HEK293T (cell line): ENCODE measurements at regions not wholly inside any gene's neighbourhood (a gene's known extent, or its start where the extent isn't known, plus 50 kb on each side); places are given as distances from the start of the nearest gene placed in this dataset.

Experiments used
- CTCF ChIA-PET: fragments of 350-600 bp; formaldehyde crosslinking; extraction: SDS; loops from one replicate; lab custom pipeline; 2021; ENCODE audit warnings: antibody characterized with exemption, inconsistent platforms; lab: Yijun Ruan, JAX
- POLR2A ChIA-PET: fragments of 350-600 bp; formaldehyde crosslinking; extraction: SDS; loops from one replicate; lab custom pipeline; 2020; ENCODE audit warnings: antibody characterized with exemption, inconsistent platforms; lab: Yijun Ruan, JAX
- DNase-seq: peaks from one replicate; pipeline ENCODE4 v3.0.0; 2012; ENCODE audit warnings: mixed read lengths; ENCODE audit errors: extremely low spot score
- ARNT ChIP-seq: fragments of 450-650 bp; IDR thresholded peaks from 2 replicates; pipeline ENCODE4 v1.6.1; 2017; ENCODE audit warnings: mild to moderate bottlenecking
- BHLHE40 ChIP-seq: fragments of 450-650 bp; IDR thresholded peaks from 2 replicates; pipeline ENCODE4 v1.6.1; 2016; ENCODE audit warnings: mild to moderate bottlenecking, moderate library complexity, borderline replicate concordance
- CTBP1 ChIP-seq: fragments of 450-650 bp; IDR thresholded peaks from 2 replicates; pipeline ENCODE4 v1.6.1; 2016; ENCODE audit warnings: borderline replicate concordance
- ELF4 ChIP-seq: fragments of 450-650 bp; IDR thresholded peaks from 2 replicates; pipeline ENCODE4 v1.6.1; 2017; ENCODE audit warnings: antibody characterized with exemption
- FOXA1 ChIP-seq: fragments of 450-650 bp; IDR thresholded peaks from 2 replicates; pipeline ENCODE4 v1.6.1; 2016; ENCODE audit warnings: mild to moderate bottlenecking
- FOXK2 ChIP-seq: fragments of 450-650 bp; IDR thresholded peaks from 2 replicates; pipeline ENCODE4 v1.6.1; 2016; ENCODE audit warnings: mild to moderate bottlenecking
- FOXM1 ChIP-seq: fragments of 450-650 bp; IDR thresholded peaks from 2 replicates; pipeline ENCODE4 v1.6.1; 2017; ENCODE audit warnings: mild to moderate bottlenecking, borderline replicate concordance
- HDGF ChIP-seq: fragments of 450-650 bp; IDR thresholded peaks from 2 replicates; pipeline ENCODE4 v1.6.1; 2017; ENCODE audit warnings: antibody characterized with exemption, borderline replicate concordance
- L3MBTL2 ChIP-seq: fragments of 450-650 bp; conservative IDR thresholded peaks from 2 replicates; pipeline ENCODE4 v1.6.1; 2016; ENCODE audit warnings: mild to moderate bottlenecking
- LEF1 ChIP-seq: fragments of 450-650 bp; IDR thresholded peaks from 2 replicates; pipeline ENCODE4 v1.6.1; 2017; ENCODE audit warnings: mild to moderate bottlenecking, borderline replicate concordance
- NFRKB ChIP-seq: fragments of 450-650 bp; IDR thresholded peaks from 2 replicates; pipeline ENCODE4 v1.6.1; 2016; ENCODE audit warnings: mild to moderate bottlenecking, moderate library complexity
- SP1 ChIP-seq: fragments of 450-650 bp; IDR thresholded peaks from 2 replicates; pipeline ENCODE4 v1.6.1; 2017
- SUZ12 ChIP-seq: fragments of 450-650 bp; IDR thresholded peaks from 2 replicates; pipeline ENCODE4 v1.6.1; 2016; ENCODE audit warnings: mild to moderate bottlenecking
- TARDBP ChIP-seq: fragments of 450-650 bp; IDR thresholded peaks from 2 replicates; pipeline ENCODE4 v1.6.1; 2016
- ZNF384 ChIP-seq: fragments of 450-650 bp; IDR thresholded peaks from 2 replicates; pipeline ENCODE4 v1.6.1; 2016
- TF ChIP-seq, protein P1 (sequence below): fragments of 450-650 bp; IDR thresholded peaks from 2 replicates; pipeline ENCODE4 v1.6.1; 2016

- CTCF ChIA-PET = no interaction called here
- TF ChIP-seq FOXM1 (no peak), L3MBTL2 (no peak)
- no peak for DNase-seq
- POLR2A ChIA-PET = no interaction called here
These were observed 226.4 kb downstream of the TGFB2 start for GRCh38 chr1:218571491-218571890.

- CTCF ChIA-PET = no interaction called here
- POLR2A ChIA-PET = no interaction called here
These were observed 226.9 kb downstream of the TGFB2 start for GRCh38 chr1:218572050-218572449.

GRCh38 chr1:218573925-218574324 is 228.8 kb downstream of the TGFB2 start:
- ChIA-PET CTCF (no interaction called here), POLR2A (no interaction called here)
- TF ChIP-seq TARDBP = no peak
- TF ChIP-seq FOXK2 = no peak
- TF ChIP-seq SP1 = no peak
- TF ChIP-seq HDGF = no peak
- no peak for TF ChIP-seq NFRKB
- DNase-seq = no peak

More at GRCh38 chr1:218572050-218572449, 226.9 kb downstream of the TGFB2 start:
- DNase-seq = no peak
- TF ChIP-seq TARDBP = no peak

DNA sequence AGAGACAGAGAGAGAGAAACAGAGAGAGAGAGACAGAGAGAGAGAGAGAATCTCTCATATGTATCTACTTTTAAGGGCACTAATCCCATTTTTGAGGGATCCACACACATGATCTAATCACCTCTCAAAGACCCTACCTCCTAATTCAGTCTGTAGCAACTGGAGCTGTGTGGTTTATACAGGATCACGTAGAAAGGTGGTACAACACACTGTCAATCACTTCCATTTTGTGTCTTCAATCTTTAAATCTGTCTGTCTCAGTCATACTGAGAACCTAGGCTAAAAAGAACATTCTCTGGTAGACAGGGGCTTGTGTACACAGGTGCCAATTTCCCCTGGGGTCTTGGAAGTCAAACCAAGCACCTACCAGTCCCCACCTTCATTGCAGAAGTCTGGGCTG is 229.9 kb downstream of the TGFB2 start:
- TF ChIP-seq SP1 = no peak
- TF ChIP-seq, protein P1, sequence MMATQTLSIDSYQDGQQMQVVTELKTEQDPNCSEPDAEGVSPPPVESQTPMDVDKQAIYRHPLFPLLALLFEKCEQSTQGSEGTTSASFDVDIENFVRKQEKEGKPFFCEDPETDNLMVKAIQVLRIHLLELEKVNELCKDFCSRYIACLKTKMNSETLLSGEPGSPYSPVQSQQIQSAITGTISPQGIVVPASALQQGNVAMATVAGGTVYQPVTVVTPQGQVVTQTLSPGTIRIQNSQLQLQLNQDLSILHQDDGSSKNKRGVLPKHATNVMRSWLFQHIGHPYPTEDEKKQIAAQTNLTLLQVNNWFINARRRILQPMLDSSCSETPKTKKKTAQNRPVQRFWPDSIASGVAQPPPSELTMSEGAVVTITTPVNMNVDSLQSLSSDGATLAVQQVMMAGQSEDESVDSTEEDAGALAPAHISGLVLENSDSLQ = no peak
- no peak for TF ChIP-seq FOXA1
- TF ChIP-seq FOXK2 = no peak
- DNase-seq = no peak
- CTCF ChIA-PET = no interaction called here
- POLR2A ChIA-PET = no interaction called here

GRCh38 chr1:218575856-218576255 is 230.7 kb downstream of the TGFB2 start:
- no peak for DNase-seq
- POLR2A ChIA-PET = no interaction called here
- TF ChIP-seq ARNT = no peak
- no peak for TF ChIP-seq CTBP1
- no peak for TF ChIP-seq HDGF
- no peak for TF ChIP-seq ZNF384
- no peak for TF ChIP-seq L3MBTL2
- TF ChIP-seq ELF4 = no peak
- TF ChIP-seq SUZ12 = no peak
- TF ChIP-seq, protein P1 = no peak
- TF ChIP-seq LEF1 = no peak
- no peak for TF ChIP-seq NFRKB
- CTCF ChIA-PET = interaction anchor here (0.5 kb wide), 1 partner anchor 81 kb away, joined by 3 read pairs; no protein-coding TSS in a partner anchor

GRCh38 chr1:218582646-218583045 is 237.5 kb downstream of the TGFB2 start:
- ChIA-PET POLR2A (no interaction called here), CTCF (no interaction called here)
- DNase-seq = no peak
- no peak for TF ChIP-seq ZNF384
- TF ChIP-seq FOXK2 = no peak
- TF ChIP-seq FOXA1 = no peak
- TF ChIP-seq, protein P1 = no peak
- TF ChIP-seq SP1 = no peak
- TF ChIP-seq HDGF = no peak
- no peak for TF ChIP-seq BHLHE40
- TF ChIP-seq L3MBTL2 = no peak
- no peak for TF ChIP-seq SUZ12
- no peak for TF ChIP-seq TARDBP
- TF ChIP-seq CTBP1 = no peak
- TF ChIP-seq LEF1 = no peak
- no peak for TF ChIP-seq FOXM1
- no peak for TF ChIP-seq ELF4
- TF ChIP-seq NFRKB = no peak
- TF ChIP-seq ARNT = no peak

GRCh38 chr1:218584418-218585155 is 239.5 kb downstream of the TGFB2 start:
- ChIA-PET POLR2A (no interaction called here), CTCF (interaction anchor here (0.5 to 0.9 kb wide), 2 partner anchors 8 to 75 kb away, joined by 3 to 6 read pairs; no protein-coding TSS in a partner anchor)
- no peak for DNase-seq
- TF ChIP-seq FOXK2 (no peak), LEF1 (no peak)
